Endothelial cell of umbilical vein (primary cell): ENCODE measurements at regions not wholly inside any gene's neighbourhood (a gene's known extent, or its start where the extent isn't known, plus 50 kb on each side); places are given as distances from the start of the nearest gene placed in this dataset.
A peak's percentile ranks its signal among the peaks of the same experiment; 100 is the strongest.

ENCODE experiments used
- BruUV-seq: library from RNA; stranded (reverse); fragments of 400-500 nt; replicated peaks from 2 replicates; lab custom pipeline; 2021; lab: Mats Ljungman, UMichigan
- CTCF ChIA-PET: fragments of 300-600, 350-600 bp; sonication (Branson Sonifier 250); formaldehyde crosslinking; loops from one replicate; lab custom pipeline; 2021; ENCODE audit warnings: antibody characterized with exemption, inconsistent platforms; lab: Charles Lee
- POLR2A ChIA-PET: fragments of 300-600, 350-600 bp; sonication (Branson Sonifier 250); formaldehyde crosslinking; loops from one replicate; lab custom pipeline; 2021; ENCODE audit warnings: antibody characterized with exemption, inconsistent platforms; lab: Charles Lee
- DNase-seq: peaks from one replicate; pipeline ENCODE4 v3.0.0-alpha.2; 2011; ENCODE audit warnings: low read depth, low spot score
- FAIRE-seq: peaks from 2 replicates; lab custom pipeline; 2011; peaks lifted over from hg19 to GRCh38; lab: Jason Lieb, UNC
- H2AFZ ChIP-seq: 2 replicates; pipeline ENCODE4 v1.6.0; 2012; ENCODE audit warnings: low read depth, low read length, control low read depth, inconsistent platforms
- H3K27ac ChIP-seq: 2 replicates; pipeline ENCODE4 v1.5.1; 2011; ENCODE audit warnings: low read depth, mild to moderate bottlenecking, control low read depth, low read length, moderate library complexity; ENCODE audit not compliant: insufficient read depth
- H3K27me3 ChIP-seq, 2 experiments: 2 replicates each; pipeline versions ENCODE4 v1.6.0 to v1.6.1; 2011; ENCODE audit warnings: low read length in 2 of 2, mixed read lengths in 1 of 2; ENCODE audit not compliant: control insufficient read depth in 2 of 2, insufficient read depth in 2 of 2
- H3K36me3 ChIP-seq, 2 experiments: 2 replicates in 1 of 2; 3 replicates in 1 of 2; pipeline ENCODE4 v1.5.1; 2011; ENCODE audit warnings: low read length in 2 of 2, mild to moderate bottlenecking in 1 of 2, moderate library complexity in 1 of 2; ENCODE audit not compliant: control insufficient read depth in 2 of 2, insufficient read depth in 2 of 2; ENCODE audit errors: extremely low read depth in 1 of 2
- H3K4me1 ChIP-seq: 3 replicates; pipeline ENCODE4 v1.5.1; 2011; ENCODE audit warnings: mild to moderate bottlenecking, low read length; ENCODE audit not compliant: control insufficient read depth, insufficient read depth; ENCODE audit errors: extremely low read depth
- H3K4me2 ChIP-seq: 2 replicates; pipeline ENCODE4 v1.6.1; 2011; ENCODE audit warnings: low read length, control low read depth, mixed read lengths; ENCODE audit not compliant: insufficient read depth
- H3K4me3 ChIP-seq, 3 experiments: fragments of 200-600 bp in 1 of 3; sonication (generic), shearing (Covaris generic) in 1 of 3; replicated peaks in 1 of 3; 2 replicates each; pipeline ENCODE4 v1.5.1; 2011 to 2016; ENCODE audit warnings: control low read depth in 3 of 3, low read length in 3 of 3, mild to moderate bottlenecking in 2 of 3, inconsistent platforms in 1 of 3, low read depth in 1 of 3, moderate library complexity in 1 of 3; ENCODE audit not compliant: insufficient read depth in 1 of 3
- H3K79me2 ChIP-seq: 2 replicates; pipeline ENCODE4 v1.6.0; 2012; ENCODE audit warnings: low read length, inconsistent platforms; ENCODE audit not compliant: control insufficient read depth, insufficient read depth
- H3K9ac ChIP-seq: replicated peaks from 2 replicates; pipeline ENCODE3; 2011; ENCODE audit warnings: low read length, control low read depth; ENCODE audit not compliant: insufficient read depth; ENCODE audit errors: extremely low read depth
- H3K9me1 ChIP-seq: replicated peaks from 3 replicates; pipeline ENCODE4 v1.6.0; 2011; ENCODE audit warnings: mild to moderate bottlenecking, low read length; ENCODE audit not compliant: control insufficient read depth, insufficient read depth; ENCODE audit errors: extremely low read depth
- H3K9me3 ChIP-seq: replicated peaks from 2 replicates; pipeline ENCODE4 v1.5.1; 2012; ENCODE audit warnings: low read length, inconsistent platforms; ENCODE audit not compliant: control insufficient read depth, insufficient read depth
- H4K20me1 ChIP-seq: replicated peaks from 2 replicates; pipeline ENCODE3; 2011; ENCODE audit warnings: mild to moderate bottlenecking, low read length; ENCODE audit not compliant: control insufficient read depth, insufficient read depth; ENCODE audit errors: extremely low read depth
- CTCF ChIP-seq, 2 donors: IDR thresholded peaks; 1 replicate in 1 of 2; 2 replicates in 1 of 2; pipeline ENCODE4 v1.5.1; 2011; ENCODE audit warnings: low read length in 2 of 2, mild to moderate bottlenecking in 2 of 2, moderate library complexity in 2 of 2, control low read depth in 1 of 2, inconsistent platforms in 1 of 2, low read depth in 1 of 2; ENCODE audit not compliant: insufficient read depth in 1 of 2; ENCODE audit errors: extremely low read depth in 1 of 2
- EZH2 ChIP-seq: IDR thresholded peaks from 2 replicates; pipeline ENCODE4 v1.6.1; 2012; ENCODE audit warnings: borderline replicate concordance, low read depth, mild to moderate bottlenecking, moderate library complexity, low read length, inconsistent platforms; ENCODE audit not compliant: severe bottlenecking
- FOS ChIP-seq: IDR thresholded peaks from 2 replicates; pipeline ENCODE4 v1.6.1; 2011; ENCODE audit warnings: mild to moderate bottlenecking, low read length, moderate library complexity, borderline replicate concordance; ENCODE audit not compliant: insufficient read depth
- GATA2 ChIP-seq: IDR thresholded peaks from 2 replicates; pipeline ENCODE4 v1.7.0; 2011; ENCODE audit warnings: low read depth, mild to moderate bottlenecking, moderate library complexity, mixed read lengths, low read length; ENCODE audit not compliant: insufficient read length, insufficient read depth
- JUN ChIP-seq: IDR thresholded peaks from 2 replicates; pipeline ENCODE4 v1.6.1; 2011; ENCODE audit warnings: borderline replicate concordance, low read depth; ENCODE audit not compliant: insufficient read length, insufficient read depth
- MYC ChIP-seq: IDR thresholded peaks from one replicate; pipeline ENCODE4 v1.6.1; 2011; ENCODE audit warnings: mild to moderate bottlenecking, low read depth, low read length
- POLR2A ChIP-seq: IDR thresholded peaks from 2 replicates; pipeline ENCODE4 v1.6.1; 2012; ENCODE audit warnings: low read depth, mild to moderate bottlenecking, control low read depth, low read length
- POLR2AphosphoS5 ChIP-seq: IDR thresholded peaks from 2 replicates; pipeline ENCODE4 v1.6.1; 2012; ENCODE audit warnings: low read depth, mild to moderate bottlenecking, control low read depth, low read length, moderate library complexity; ENCODE audit not compliant: insufficient read depth
- dilution Hi-C: fragments of 300-500 bp; cut with MboI; formaldehyde crosslinking; loops from one replicate; pipeline ENCODE4 v1.15.0; 2019; ENCODE audit warnings: low sequenced_read_pairs; ENCODE audit not compliant: extremely low pct_ligation_motif_present
- intact Hi-C: fragments of 100-400 bp; cut with micrococcal nuclease; formaldehyde crosslinking; loops from one replicate; pipeline ENCODE4 v1.10.0; 2022
- TF ChIP-seq, protein P1 (sequence below): IDR thresholded peaks from 2 replicates; pipeline ENCODE4 v1.6.1; 2011; ENCODE audit not compliant: insufficient read depth, insufficient read length

DNA sequence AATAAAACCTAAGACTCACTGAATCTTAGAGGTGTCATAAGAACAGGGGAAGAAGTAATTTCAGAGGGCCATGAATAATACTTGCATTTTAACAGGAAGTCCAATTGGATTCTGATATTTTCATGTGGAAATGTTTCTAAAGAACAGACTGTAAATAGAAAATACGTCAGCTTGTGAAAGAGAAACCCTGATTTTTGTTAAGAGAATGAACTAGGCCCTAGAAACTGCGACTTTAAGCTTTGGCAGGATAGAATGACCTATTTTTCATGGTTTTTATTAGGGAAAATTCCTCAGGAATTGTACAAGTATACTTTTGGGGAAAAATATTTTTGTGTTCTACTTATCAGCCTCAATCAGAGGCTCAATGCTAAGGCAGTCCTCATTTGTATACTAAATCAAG is 215.5 kb upstream of the ACTBL2 start:
- Histone ChIP-seq H3K27me3 (no peaks in the 10 kb centered on the region), H3K4me2 (peak overlapping the region; percentile 1), H4K20me1 (no peaks in the 10 kb centered on the region), H3K4me3 (no peak overlapping the region), H3K9me3 (no peaks in the 10 kb centered on the region), H3K4me1 (peaks cover 36% of the 10 kb centered on the region), H3K27ac (peak overlapping the region; percentile 57), H3K36me3 (no peaks in the 10 kb centered on the region), H3K9ac (no peak overlapping the region), H2AFZ (peak overlapping the region; percentile 50), H3K9me1 (no peaks in the 10 kb centered on the region), H3K79me2 (no peaks in the 10 kb centered on the region)
- CTCF ChIA-PET: interaction anchor here (0.6 to 1.8 kb wide), 6 partner anchors 23 to 763 kb away, joined by 3 to 16 read pairs (median 4); no protein-coding TSS in a partner anchor
- FAIRE-seq (no peak), DNase-seq (peak; percentile 14)
- BruUV-seq: no TSS peak
- POLR2A ChIA-PET: no interaction called here
- TF ChIP-seq CTCF (IDR thresholded peaks at IDR 0.05; ENCODE audit: extremely low read depth in 1 of 2, insufficient read depth in 1 of 2, low read depth in 1 of 2, low read length in 2 of 2): no peak
- no peak for TF ChIP-seq JUN
- TF ChIP-seq EZH2: no peak
- TF ChIP-seq POLR2AphosphoS5: no peak
- TF ChIP-seq GATA2: no peak
- TF ChIP-seq POLR2A: no peak
- TF ChIP-seq MYC: no peak
- TF ChIP-seq FOS: no peak
- TF ChIP-seq, protein P1, sequence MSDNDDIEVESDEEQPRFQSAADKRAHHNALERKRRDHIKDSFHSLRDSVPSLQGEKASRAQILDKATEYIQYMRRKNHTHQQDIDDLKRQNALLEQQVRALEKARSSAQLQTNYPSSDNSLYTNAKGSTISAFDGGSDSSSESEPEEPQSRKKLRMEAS: no peak
- dilution Hi-C loops: no loop called here
- intact Hi-C loops: loop anchor here (2.0 to 5.0 kb wide), 4 partner anchors 37 to 763 kb away; partner anchors contain the start of gene PLK2
